SU-DHL-6 (cell line): ENCODE measurements at regions not wholly inside any gene's neighbourhood (a gene's known extent, or its start where the extent isn't known, plus 50 kb on each side); places are given as distances from the start of the nearest gene placed in this dataset.

ENCODE experiments used
- H2AFZ ChIP-seq: fragments of 200-600 bp; sonication (generic); 2 replicates; pipeline ENCODE4 v1.6.1; 2014; ENCODE audit warnings: low read depth, mild to moderate bottlenecking, moderate library complexity, mixed read lengths, antibody characterized with exemption, low read length; ENCODE audit not compliant: severe bottlenecking
- H3F3A ChIP-seq: fragments of 200-600 bp; shearing (Covaris generic); 2 replicates; pipeline ENCODE4 v1.6.0; 2016; ENCODE audit warnings: antibody characterized with exemption, mild to moderate bottlenecking; ENCODE audit not compliant: insufficient read depth
- H3K27ac ChIP-seq: fragments of 200-600 bp; sonication (generic); 2 replicates; pipeline ENCODE4 v1.5.1; 2016; ENCODE audit warnings: low read depth, mild to moderate bottlenecking, low read length, moderate library complexity, mixed read lengths
- H3K27me3 ChIP-seq: fragments of 200-600 bp; sonication (generic), shearing (Covaris generic); 2 replicates; pipeline ENCODE4 v1.6.0; 2014; ENCODE audit warnings: mild to moderate bottlenecking, low read length
- H3K36me3 ChIP-seq: fragments of 200-600 bp; sonication (generic); 2 replicates; pipeline ENCODE4 v1.6.1; 2014; ENCODE audit warnings: mild to moderate bottlenecking, low read length, mixed read lengths
- H3K4me2 ChIP-seq: fragments of 300-600, 200-600 bp; shearing (Covaris generic), sonication (generic); 2 replicates; pipeline ENCODE4 v1.6.0; 2014; ENCODE audit warnings: low read length, low read depth, mild to moderate bottlenecking; ENCODE audit not compliant: poor library complexity, severe bottlenecking
- H3K4me3 ChIP-seq: fragments of 200-600 bp; sonication (generic); 2 replicates; pipeline ENCODE4 v1.5.1; 2014; ENCODE audit warnings: antibody characterized with exemption, low read length, mild to moderate bottlenecking, mixed read lengths; ENCODE audit not compliant: insufficient read depth, poor library complexity, severe bottlenecking
- H3K79me2 ChIP-seq: fragments of 200-600 bp; sonication (generic); 2 replicates; pipeline ENCODE4 v1.6.1; 2014; ENCODE audit warnings: mild to moderate bottlenecking, low read length, moderate library complexity; ENCODE audit not compliant: insufficient read depth
- H3K9ac ChIP-seq: fragments of 200-600 bp; sonication (generic); 2 replicates; pipeline ENCODE4 v1.7.0; 2014; ENCODE audit warnings: mild to moderate bottlenecking, low read length
- H3K9me2 ChIP-seq: fragments of 200-600 bp; sonication (generic); replicated peaks from 2 replicates; pipeline ENCODE4 v1.6.1; 2014; ENCODE audit warnings: low read length; ENCODE audit not compliant: insufficient read depth
- H3K9me3 ChIP-seq: fragments of 200-600 bp; sonication (generic); 2 replicates; pipeline ENCODE4 v1.6.1; 2014; ENCODE audit warnings: low read length, mixed read lengths; ENCODE audit not compliant: insufficient read depth
- H4K20me1 ChIP-seq: fragments of 200-600 bp; sonication (generic); 2 replicates; pipeline ENCODE4 v1.6.1; 2014; ENCODE audit warnings: low read depth, mild to moderate bottlenecking, antibody characterized with exemption, low read length, moderate library complexity, mixed read lengths
- EZH2phosphoT487 ChIP-seq: fragments of 200-600 bp; sonication (generic), shearing (Covaris generic); conservative IDR thresholded peaks from 2 replicates; pipeline ENCODE4 v1.6.1; 2018; ENCODE audit warnings: mild to moderate bottlenecking, antibody characterized with exemption, low read length, moderate library complexity, mixed read lengths
- TF ChIP-seq, protein P1 (sequence below): fragments of 200-600 bp; sonication (generic); IDR thresholded peaks from one replicate; pipeline ENCODE4 v1.5.1; 2017; ENCODE audit warnings: antibody characterized with exemption, mild to moderate bottlenecking, low read length, moderate library complexity; ENCODE audit not compliant: insufficient read depth, poor library complexity, severe bottlenecking

DNA sequence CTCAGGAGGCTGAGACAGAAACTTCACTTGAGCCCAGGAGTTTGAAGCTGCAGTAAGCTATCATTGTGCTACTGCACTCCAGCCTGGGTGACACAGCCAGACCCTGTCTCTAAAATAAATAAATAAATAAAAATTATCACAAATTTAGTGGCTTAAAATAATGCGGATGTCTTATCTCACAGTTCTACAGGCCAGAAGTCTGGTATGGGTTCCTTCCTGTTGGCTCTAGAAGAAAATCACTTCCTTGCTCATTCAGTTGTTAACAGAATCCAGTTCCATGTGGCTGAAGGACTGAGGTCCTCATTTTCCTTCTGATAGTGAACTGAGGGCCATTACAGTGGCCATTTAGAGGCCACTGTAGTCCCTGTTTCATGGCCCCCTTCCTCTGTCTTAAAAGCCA lies 94.6 kb upstream of the S1PR1 start:
- Histone ChIP-seq H3K9me2 (no peaks in the 10 kb centered on the region), H3K9me3 (no peaks in the 10 kb centered on the region), H3K4me2 (no peak overlapping the region), H3K4me3 (no peak overlapping the region), H3K79me2 (no peaks in the 10 kb centered on the region), H2AFZ (no peak overlapping the region), H3K27ac (no peak overlapping the region), H3F3A (no peaks in the 10 kb centered on the region), H3K36me3 (no peaks in the 10 kb centered on the region), H3K9ac (no peak overlapping the region), H4K20me1 (no peaks in the 10 kb centered on the region), H3K27me3 (no peaks in the 10 kb centered on the region)
- TF ChIP-seq EZH2phosphoT487: no peak
- TF ChIP-seq, protein P1, sequence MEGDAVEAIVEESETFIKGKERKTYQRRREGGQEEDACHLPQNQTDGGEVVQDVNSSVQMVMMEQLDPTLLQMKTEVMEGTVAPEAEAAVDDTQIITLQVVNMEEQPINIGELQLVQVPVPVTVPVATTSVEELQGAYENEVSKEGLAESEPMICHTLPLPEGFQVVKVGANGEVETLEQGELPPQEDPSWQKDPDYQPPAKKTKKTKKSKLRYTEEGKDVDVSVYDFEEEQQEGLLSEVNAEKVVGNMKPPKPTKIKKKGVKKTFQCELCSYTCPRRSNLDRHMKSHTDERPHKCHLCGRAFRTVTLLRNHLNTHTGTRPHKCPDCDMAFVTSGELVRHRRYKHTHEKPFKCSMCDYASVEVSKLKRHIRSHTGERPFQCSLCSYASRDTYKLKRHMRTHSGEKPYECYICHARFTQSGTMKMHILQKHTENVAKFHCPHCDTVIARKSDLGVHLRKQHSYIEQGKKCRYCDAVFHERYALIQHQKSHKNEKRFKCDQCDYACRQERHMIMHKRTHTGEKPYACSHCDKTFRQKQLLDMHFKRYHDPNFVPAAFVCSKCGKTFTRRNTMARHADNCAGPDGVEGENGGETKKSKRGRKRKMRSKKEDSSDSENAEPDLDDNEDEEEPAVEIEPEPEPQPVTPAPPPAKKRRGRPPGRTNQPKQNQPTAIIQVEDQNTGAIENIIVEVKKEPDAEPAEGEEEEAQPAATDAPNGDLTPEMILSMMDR: no peak

GRCh38 chr1:101141376-101141775 lies 95.4 kb upstream of the S1PR1 start:
- Histone ChIP-seq H3K9me2 (no peaks in the 10 kb centered on the region), H4K20me1 (no peaks in the 10 kb centered on the region), H2AFZ (no peak overlapping the region), H3K27me3 (no peaks in the 10 kb centered on the region), H3K4me2 (no peak overlapping the region), H3K36me3 (no peaks in the 10 kb centered on the region), H3K79me2 (no peaks in the 10 kb centered on the region), H3K4me3 (no peak overlapping the region), H3K27ac (no peak overlapping the region), H3F3A (no peaks in the 10 kb centered on the region), H3K9me3 (no peaks in the 10 kb centered on the region), H3K9ac (no peak overlapping the region)
- TF ChIP-seq, protein P1: no peak
- TF ChIP-seq EZH2phosphoT487: no peak

GRCh38 chr1:101139821-101140718 lies 96.7 kb upstream of the S1PR1 start:
- H3K4me3 ChIP-seq: no peak overlapping the region
- no peak overlapping the region for H2AFZ ChIP-seq
- H3K27me3 ChIP-seq: no peaks in the 10 kb centered on the region
- H3K9me3 ChIP-seq: no peaks in the 10 kb centered on the region
- no peak overlapping the region for H3K4me2 ChIP-seq
- H3K27ac ChIP-seq: no peak overlapping the region
- H3K79me2 ChIP-seq: no peaks in the 10 kb centered on the region
- H4K20me1 ChIP-seq: no peaks in the 10 kb centered on the region
- no peaks in the 10 kb centered on the region for H3K36me3 ChIP-seq
- no peak overlapping the region for H3K9ac ChIP-seq
- TF ChIP-seq, protein P1: no peak
- TF ChIP-seq EZH2phosphoT487: no peak
- H3K9me2 ChIP-seq: no peaks in the 10 kb centered on the region
- H3F3A ChIP-seq: no peaks in the 10 kb centered on the region
